HG03108 (cell line): ENCODE measurements at regions not wholly inside any gene's neighbourhood (a gene's known extent, or its start where the extent isn't known, plus 50 kb on each side); places are given as distances from the start of the nearest gene placed in this dataset.
A peak's percentile ranks its signal among the peaks of the same experiment; 100 is the strongest.
"Not testable (repeated sequence)": the region's sequence is repeated elsewhere in the genome, so short reads cannot be mapped to it uniquely, and the experiment has no call there.

Experiments used
- ATAC-seq: cut with Tn5 transposase; IDR thresholded peaks from one replicate; pipeline ENCODE4 v1.9.1; 2021; ENCODE audit warnings: moderate library complexity; ENCODE audit not compliant: unreplicated experiment

- ATAC-seq, result not testable (repeated sequence)
Measured at GRCh38 chr17:30713805-30714204, 110.7 kb downstream of the CRLF3 start.

- ATAC-seq, result not testable (repeated sequence)
Measured at GRCh38 chr17:30712859-30713258, 111.6 kb downstream of the CRLF3 start.

DNA sequence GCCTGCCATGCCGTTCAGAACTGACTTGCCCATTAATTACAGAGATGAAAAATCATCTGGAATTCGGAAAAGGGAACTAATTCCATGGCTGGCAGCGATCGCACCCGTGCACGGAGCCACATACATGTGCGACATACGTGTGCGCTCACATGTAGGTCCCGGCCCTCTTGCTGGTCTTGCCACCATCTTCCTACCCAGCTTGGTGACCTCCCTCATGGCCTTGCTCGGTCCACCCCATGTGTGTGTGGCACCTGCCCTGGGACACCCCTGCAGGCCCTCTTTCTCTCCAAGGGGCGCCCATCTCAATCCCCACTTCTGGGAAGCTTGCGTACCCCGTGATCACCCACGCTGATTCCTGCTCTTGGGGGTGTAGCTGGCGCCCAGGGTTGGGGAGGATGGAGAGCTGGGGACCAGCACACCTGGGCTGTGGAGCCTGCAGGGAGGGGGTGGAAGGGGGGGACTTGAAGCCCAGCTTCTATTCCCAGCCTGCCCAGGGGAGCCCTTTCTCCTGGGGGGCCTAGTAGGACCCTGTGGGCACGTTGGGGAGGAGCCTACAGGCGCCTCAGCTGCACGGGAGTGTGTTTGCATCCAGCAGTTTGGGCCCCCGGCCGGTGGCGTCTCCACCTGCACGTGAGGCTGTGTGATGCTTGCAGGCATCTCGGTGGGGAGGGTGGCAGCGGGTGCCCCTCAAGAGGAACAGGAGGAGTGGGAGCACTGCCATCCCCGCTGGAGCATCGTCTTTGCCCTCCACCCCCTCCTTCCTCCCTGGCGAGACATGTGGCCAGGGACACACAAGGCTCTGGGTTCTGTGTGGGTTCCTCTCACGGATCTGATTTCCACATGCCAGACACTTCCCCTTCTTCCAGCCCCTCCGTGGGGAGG, 112.6 kb downstream of the CRLF3 start:
- ATAC-seq, result not testable (repeated sequence)

- ATAC-seq, result not testable (repeated sequence)
Measured at GRCh38 chr17:30711176-30711575, 113.3 kb downstream of the CRLF3 start.

- not testable (repeated sequence) for ATAC-seq
Measured at GRCh38 chr17:30710276-30711088, 114.0 kb downstream of the CRLF3 start.

DNA sequence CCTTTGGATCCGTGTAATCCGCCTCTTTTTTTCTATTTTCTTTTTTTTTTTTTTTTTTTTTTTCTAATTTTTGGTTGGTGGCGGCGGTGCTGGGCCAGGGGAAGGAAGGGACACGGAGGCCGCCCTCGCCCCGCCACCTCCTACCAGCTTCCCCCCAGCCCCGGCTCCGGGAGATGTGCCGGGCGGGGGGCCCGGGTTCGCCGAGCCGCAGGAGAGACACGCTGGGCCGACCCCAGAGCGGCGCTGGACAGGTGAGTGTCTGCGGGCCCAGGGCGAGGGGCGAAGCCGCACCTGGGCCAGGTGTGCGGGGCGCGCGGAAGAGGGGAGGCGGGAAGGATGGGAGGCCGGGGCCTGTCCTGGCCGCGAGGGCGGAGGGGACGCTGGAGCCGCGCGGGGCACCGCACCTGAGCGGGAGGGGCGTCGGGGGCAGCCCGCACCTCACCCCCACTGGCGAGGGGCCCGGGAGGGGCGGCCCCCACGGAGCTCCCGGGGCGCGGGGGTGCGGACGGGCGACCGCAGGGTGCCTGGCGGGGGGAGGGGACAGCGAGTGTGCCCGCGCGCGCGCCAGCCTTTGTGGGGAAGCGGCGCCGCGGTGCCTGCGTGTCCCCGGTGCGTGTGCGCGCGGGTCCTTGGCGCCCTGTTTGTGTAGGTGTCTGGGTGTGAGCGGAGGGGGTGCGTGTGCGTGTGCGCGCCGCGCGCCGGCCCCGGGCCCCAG, 114.8 kb downstream of the CRLF3 start:
- not testable (repeated sequence) for ATAC-seq

- peak; percentile 16 for ATAC-seq
Measured at GRCh38 chr17:30709096-30709495, 115.4 kb downstream of the CRLF3 start.

- ATAC-seq, result peak; percentile 42
Measured at GRCh38 chr17:30708241-30709078, 116.0 kb downstream of the CRLF3 start.

DNA sequence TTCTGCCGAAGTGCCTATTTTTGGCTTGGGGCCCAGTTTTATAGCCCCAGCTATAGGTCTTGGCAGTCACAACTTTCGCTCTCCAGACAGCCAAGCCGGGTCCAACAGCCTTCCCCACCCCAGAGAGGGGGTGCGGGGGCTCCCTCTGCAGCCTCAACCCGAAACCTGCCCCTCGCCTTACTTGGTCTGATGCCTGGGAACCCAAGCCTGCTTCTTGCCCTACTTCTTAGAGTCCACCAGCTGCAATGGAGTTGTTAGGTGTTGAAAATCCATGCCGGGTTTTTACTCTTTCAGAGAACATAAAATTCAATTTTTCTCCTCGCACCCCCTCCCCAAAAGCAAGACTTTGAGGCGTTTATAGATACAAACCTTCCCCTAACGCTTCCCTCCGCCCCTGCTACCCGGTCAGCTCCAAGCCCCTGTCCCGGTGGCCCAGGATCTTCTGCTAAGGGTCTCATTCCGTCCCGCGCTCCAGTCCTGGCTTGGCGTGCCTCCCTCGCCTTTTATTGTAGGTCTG, 116.7 kb downstream of the CRLF3 start:
- not testable (repeated sequence) for ATAC-seq

DNA sequence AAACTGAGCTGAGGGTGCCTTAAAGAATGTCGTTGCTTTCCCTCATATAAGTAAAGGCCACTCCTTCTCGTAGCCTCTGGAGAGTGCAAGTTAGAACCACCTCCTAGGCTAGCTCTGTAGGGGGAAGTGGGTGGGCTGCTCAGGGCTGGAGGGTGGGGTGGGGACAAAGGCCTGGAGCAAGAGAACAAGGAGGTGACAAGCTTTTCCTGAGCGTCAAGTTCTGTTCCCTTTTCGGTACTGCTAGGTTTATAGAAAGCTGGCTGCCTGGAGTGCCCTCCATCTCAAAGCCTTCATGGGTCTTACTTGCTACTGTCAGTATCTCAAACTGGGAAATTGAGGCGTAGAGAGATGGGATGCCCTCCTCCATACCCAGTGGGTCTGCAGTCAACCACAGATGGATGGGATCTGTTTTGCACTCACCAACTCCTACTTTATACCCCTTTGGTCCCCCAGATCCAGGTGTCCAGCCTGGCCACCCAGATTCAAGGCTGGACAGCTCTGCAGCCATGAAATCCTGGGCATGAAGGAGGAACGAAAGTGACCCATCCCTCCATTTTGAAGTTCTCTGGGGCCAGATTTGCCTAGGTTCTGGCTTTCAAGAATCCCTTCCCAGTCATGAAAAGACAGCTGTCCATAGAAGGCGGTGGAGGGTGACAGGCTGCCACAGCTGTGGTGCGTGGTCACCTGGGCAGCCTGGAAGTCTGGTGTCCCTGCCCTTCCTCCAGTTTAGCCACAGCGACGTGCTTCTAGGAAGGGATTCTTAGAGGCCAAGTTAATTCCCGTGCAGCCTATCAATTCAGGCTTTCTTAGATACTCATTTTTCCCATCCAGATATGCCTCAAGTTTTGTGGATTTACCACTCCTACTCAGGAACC, 117.8 kb downstream of the CRLF3 start:
- not testable (repeated sequence) for ATAC-seq

GRCh38 chr17:30706004-30706403, 118.5 kb downstream of the CRLF3 start:
- not testable (repeated sequence) for ATAC-seq

DNA sequence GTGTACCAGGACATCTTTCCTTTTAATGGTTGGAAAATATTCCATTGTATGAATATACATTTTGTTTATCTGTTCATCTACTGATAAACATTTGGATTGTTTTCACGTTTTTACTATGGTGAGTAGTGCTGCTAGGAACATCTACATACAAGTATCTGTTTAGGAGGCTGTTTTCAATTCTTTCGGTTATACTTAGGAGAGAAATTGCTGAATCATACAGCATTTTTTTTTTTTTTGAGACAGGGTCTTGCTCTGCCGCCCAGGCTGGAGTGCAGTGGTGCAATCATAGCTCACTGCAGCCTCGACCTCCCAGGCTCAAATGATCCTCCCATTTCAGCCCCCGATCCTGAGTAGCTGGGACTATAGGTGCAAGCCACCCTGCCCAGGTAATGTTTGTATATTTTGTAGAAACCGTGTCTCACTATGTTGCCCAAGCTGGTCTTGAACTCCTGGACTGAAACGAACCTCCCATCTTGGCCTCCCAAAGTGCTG, 122.9 kb downstream of the CRLF3 start:
- ATAC-seq, result no peak

- not testable (repeated sequence) for ATAC-seq
Measured at GRCh38 chr17:30700833-30701232, 123.7 kb downstream of the CRLF3 start.

- not testable (repeated sequence) for ATAC-seq
Measured at GRCh38 chr17:30697619-30698460, 126.7 kb downstream of the CRLF3 start.

- no peak for ATAC-seq
Measured at GRCh38 chr17:30696234-30696633, 128.3 kb downstream of the CRLF3 start.

DNA sequence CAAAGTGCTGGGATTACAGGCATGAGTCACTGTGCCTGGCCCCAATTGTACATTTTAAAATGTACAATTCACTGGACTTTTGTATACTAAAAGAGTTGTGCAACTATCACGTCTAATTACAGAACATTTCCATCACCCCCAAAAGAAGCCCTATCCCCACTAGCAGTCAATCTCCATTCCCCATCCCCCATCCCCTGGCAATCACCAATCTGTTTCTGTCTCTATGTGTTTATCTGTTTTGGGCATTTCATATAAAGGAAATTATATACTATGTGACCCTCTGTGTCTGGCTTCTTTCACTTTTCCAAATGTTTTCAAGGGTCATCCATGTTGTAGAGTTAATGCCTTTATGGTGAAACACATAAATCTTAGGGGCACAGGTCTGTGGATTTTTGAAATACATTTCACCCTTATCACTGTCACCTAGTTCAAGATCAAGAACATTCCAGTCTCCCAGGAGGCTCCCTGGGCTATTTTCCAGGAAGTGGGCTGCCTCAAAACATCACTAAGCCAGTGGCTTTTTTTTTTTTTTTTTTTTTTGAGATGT, 129.2 kb downstream of the CRLF3 start:
- not testable (repeated sequence) for ATAC-seq

DNA sequence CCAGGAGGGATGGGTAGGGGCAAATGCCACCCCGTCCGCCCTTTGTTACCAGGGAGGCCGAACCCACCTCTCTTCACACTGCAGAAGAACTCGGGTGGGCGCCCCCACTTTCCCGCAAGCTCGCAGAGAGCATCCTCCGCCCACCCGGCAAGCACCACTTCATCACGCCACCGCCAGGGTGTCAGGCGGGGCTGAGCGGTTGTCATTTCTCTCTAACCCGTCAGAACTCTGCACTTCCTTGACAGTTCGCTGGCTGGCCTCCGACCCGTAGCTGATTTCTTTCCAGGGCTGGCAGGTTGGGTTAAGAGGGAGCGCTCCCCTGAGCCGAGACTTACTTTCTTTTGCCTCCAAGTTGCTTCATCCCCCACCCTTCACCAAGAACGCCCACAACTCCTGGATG, 130.7 kb downstream of the CRLF3 start:
- not testable (repeated sequence) for ATAC-seq
